Stimulated activated naive B cell treated with anti-CD40 and anti-IgM and Interleukin-4, amounts not matched to agents 10 μg/mL and 1 μg/mL and 100 μg/mL, for 72 hours (primary cell): ENCODE measurements at regions not wholly inside any gene's neighbourhood (a gene's known extent, or its start where the extent isn't known, plus 50 kb on each side); places are given as distances from the start of the nearest gene placed in this dataset.

Source experiments
- ATAC-seq, 2 donors: fragments of 150-1000 bp; cut with Tn5 transposase; replicated peaks; 2 replicates each; pipeline ENCODE4 v1.10.0; 2021; ENCODE audit warnings: moderate library complexity in 1 of 2
- DNase-seq: peaks from one replicate; pipeline ENCODE4 v3.0.0; 2021
- H3K27ac Mint-ChIP-seq: one replicate; pipeline ENCODE4 v1.8.0; 2022; ENCODE audit warnings: mild to moderate bottlenecking, mixed read lengths
- H3K27me3 Mint-ChIP-seq, 2 donors: one replicate each; pipeline ENCODE4 v1.8.0; 2022; ENCODE audit warnings: mixed read lengths in 2 of 2
- H3K36me3 Mint-ChIP-seq, 2 donors: one replicate each; pipeline ENCODE4 v1.8.0; 2022; ENCODE audit warnings: mixed read lengths in 2 of 2, mild to moderate bottlenecking in 1 of 2
- H3K4me1 Mint-ChIP-seq, 2 donors: one replicate each; pipeline ENCODE4 v1.8.0; 2022; ENCODE audit warnings: mixed read lengths in 2 of 2, mild to moderate bottlenecking in 1 of 2
- H3K4me3 Mint-ChIP-seq, 2 donors: one replicate each; pipeline ENCODE4 v1.8.0; 2022; ENCODE audit warnings: mild to moderate bottlenecking in 2 of 2, mixed read lengths in 2 of 2, moderate library complexity in 1 of 2
- H3K9me3 Mint-ChIP-seq, 2 donors: one replicate each; pipeline ENCODE4 v1.8.0; 2022; ENCODE audit warnings: mixed read lengths in 2 of 2, mild to moderate bottlenecking in 1 of 2

- DNase-seq (no peak), ATAC-seq (no peak)
- H3K9me3 Mint-ChIP-seq, result no peaks in the 10 kb centered on the region
- no peak overlapping the region for H3K4me3 Mint-ChIP-seq
- H3K36me3 Mint-ChIP-seq, result peaks cover 2 to 7% of the 10 kb centered on the region in 2 donors
- H3K27me3 Mint-ChIP-seq, result no peaks in the 10 kb centered on the region
- peaks cover 9 to 22% of the 10 kb centered on the region in 2 donors for H3K4me1 Mint-ChIP-seq
- no peak overlapping the region for H3K27ac Mint-ChIP-seq
Measured at GRCh38 chr13:99619207-99619606, 117.9 kb downstream of the TM9SF2 start.

GRCh38 chr13:99617474-99618255 is 116.4 kb downstream of the TM9SF2 start:
- ATAC-seq (peak; percentile 50 to 62), DNase-seq (no peak)
- no peaks in the 10 kb centered on the region for H3K27me3 Mint-ChIP-seq
- H3K4me1 Mint-ChIP-seq, result peaks cover 18 to 28% of the 10 kb centered on the region in 2 donors
- H3K4me3 Mint-ChIP-seq, result no peak overlapping the region
- no peaks in the 10 kb centered on the region for H3K9me3 Mint-ChIP-seq
- no peak overlapping the region for H3K27ac Mint-ChIP-seq
- H3K36me3 Mint-ChIP-seq, result peaks cover 2 to 7% of the 10 kb centered on the region in 2 donors

GRCh38 chr13:99614465-99614885 is 113.2 kb downstream of the TM9SF2 start:
- H3K27me3 Mint-ChIP-seq, result no peaks in the 10 kb centered on the region
- peak; percentile 21 for DNase-seq
- peaks cover 0 to 8% of the 10 kb centered on the region in 2 donors for H3K36me3 Mint-ChIP-seq
- H3K9me3 Mint-ChIP-seq, result no peaks in the 10 kb centered on the region
- ATAC-seq, result peak; percentile 90 to 91
- no peak overlapping the region for H3K27ac Mint-ChIP-seq
- no peak overlapping the region for H3K4me3 Mint-ChIP-seq
- H3K4me1 Mint-ChIP-seq, result peaks cover 31 to 56% of the 10 kb centered on the region in 2 donors
